ENCODE measurements at regions not wholly inside any gene's neighbourhood (a gene's known extent, or its start where the extent isn't known, plus 50 kb on each side); places are given as distances from the start of the nearest gene placed in this dataset.

DNA sequence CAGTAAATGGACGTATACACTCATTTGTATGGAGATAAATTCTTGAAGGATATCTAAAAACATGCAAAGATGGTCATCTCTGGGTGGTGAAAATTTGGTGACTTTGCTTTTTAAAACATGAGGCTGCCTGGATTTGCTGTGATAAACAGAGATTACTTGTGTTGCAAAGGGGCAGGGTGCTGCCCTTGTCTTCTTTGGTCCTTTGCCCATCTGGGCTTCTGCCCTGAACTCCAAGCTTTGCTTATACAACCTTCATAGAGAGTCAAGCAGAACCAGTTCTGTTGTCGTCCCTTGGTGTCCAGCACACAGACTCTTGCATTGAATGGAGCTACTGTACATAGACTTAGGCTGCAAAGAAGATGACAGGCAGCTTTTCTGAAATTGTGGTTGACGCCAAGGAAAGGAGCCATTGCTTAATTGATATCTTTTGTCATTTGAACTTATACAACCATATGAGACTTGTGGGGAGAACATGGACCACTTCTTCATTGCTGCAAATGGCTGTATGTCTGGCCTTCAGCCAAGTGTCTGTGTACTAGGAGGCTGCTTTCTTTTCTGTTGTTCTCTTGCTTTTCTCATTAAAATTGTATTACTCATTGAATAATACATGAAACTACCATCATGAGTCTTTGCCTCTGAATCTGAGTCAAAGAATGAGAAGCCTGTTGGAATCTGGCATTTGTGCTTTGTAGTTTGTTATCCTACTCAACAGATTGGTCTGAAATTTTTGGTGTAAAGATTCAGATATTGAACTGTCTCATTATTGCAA, 152.5 kb downstream of the DMRT2 start:
- no peak for DNase-seq

GRCh38 chr9:1207686-1208085, 157.5 kb downstream of the DMRT2 start:
- DNase-seq = no peak

DNA sequence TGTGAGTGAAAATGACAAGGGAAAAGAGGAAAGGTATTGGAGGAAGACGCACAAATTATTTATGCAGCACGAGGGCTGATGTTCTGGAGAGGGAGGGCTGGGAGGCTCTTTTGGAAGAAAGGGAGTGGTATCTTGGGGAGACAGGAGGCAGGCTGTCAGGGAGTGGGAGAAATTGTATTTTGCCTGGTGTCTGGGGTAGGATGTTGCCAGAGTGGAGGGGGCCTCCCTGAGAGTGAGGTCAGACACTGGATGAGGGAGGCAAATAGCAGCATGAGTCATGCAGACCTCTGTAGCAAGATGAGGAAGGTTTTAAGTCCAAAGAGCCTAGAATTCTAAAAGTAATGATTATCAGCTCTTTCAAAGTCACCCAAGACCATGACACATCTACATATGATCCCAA, 158.0 kb downstream of the DMRT2 start:
- no peak for DNase-seq

DNA sequence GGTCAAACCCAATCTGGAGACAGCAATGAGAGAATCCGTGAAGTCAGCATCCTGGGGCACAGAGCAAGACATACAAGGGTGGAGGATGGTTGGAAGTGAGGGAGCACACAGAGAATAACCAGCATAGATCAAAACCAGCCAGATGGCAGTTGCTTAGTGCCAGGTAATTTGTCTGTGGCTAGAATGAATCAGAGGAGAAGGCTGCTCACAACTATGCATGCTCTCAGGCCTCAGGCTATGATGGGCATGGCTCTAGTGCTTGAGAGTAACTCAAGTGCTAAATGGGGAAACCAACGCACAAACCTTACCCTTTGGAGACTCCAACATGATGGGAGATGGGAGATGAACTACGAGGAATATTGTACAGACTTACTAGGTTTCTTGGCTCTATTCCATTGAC, 160.8 kb downstream of the DMRT2 start:
- no peak for DNase-seq

DNA sequence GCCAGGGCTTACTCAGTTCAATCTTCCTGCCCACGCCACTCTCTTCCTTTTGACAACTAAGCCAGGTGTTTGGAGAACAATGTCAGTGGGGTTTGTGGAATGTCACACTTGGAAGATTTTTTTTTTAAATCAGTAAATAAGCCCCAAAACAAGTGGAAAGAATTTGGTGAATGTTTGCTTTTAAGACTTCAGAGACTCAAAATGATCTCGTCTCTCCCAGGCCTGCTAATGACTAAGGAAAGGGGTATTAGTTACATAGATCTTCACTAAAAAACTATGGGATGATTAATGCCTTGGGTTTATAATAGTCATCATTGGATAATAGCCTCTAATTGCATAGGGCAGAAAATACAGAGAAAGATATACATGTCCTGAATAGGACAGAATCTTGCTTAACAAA, 166.4 kb downstream of the DMRT2 start:
- no peak for DNase-seq

GRCh38 chr9:1217076-1217475, 166.9 kb downstream of the DMRT2 start:
- DNase-seq = no peak

GRCh38 chr9:1219284-1219683, 169.1 kb downstream of the DMRT2 start:
- DNase-seq = no peak

DNA sequence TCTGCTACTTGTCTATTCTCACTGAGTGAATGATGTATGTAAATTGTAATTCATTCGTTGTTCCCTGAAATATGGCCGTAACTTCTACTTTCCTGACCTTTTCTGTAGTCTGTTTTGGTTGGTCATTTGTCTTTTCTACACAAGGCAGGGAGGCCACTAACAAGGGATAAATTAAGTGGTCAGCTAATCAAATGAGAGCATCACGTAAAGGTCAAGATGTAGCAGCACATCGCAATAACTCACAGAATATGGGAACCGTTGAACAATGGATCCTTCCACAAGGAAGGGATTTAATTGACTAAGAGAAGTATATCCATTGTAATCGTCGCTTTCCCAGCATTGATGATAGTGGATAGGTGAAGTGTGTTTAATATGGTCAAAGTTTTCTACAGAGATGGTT, 171.1 kb downstream of the DMRT2 start:
- DNase-seq = no peak

DNA sequence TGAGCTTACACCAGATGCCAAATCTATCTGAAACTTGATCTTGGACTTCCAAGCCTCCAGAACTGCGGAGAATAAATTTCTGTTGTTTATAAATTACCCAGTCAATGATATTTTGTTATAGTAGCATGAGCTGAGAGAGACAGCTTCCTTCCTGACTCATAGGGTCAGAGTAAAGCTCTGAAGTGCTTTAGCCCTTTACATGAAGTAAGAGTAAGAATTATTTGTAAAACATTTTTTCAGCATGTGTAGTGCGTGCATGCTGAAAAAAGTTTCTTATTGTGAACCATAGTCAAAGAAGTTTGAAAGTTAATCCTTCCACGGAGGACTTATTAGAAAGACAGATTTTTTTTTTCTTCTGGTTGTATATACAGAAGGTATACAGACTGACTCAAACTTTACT, 172.4 kb downstream of the DMRT2 start:
- no peak for DNase-seq

DNA sequence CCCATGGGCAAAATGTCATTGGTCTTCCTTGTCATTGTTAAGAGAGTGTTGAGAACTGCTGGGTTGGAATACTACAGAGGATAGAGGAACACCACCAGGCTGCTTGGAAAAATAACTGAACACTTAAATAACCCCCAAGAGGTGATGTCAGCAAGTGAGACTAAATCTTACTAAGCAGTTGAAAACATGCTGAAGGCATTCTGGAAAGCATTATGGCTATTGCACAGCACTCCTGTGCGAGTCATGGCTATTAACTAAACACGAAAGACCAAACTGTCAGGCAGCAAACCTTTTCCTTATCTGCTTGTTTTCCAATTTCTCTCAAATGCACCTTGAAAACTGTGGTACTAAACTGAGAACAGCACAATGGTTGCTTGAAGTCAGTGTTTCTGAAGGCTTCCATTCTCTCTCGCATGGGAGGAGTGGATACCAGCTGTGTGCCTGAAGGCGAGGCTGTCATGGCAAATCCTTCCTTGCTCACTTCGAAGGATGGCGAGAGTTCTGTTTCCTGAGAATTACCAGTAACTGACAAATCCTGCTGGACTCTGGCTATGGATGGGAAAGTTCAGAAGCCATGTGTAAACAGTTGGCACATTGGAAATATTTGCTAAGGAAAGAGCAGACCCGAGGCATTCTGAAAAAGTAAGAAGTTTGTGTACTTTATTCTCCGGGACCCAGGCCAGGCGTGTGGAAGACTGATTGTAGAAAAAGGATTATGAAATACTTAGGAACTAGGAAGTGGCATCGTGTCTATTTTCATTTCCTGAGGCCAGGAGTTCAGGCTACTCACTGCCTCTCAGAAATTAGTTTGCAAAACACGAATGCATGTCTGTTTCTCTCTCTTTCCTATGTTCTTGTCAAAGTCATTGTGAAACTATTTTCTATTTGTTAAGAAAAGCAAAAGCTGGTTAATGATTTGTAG, 182.1 kb downstream of the DMRT2 start:
- DNase-seq = no peak

DNA sequence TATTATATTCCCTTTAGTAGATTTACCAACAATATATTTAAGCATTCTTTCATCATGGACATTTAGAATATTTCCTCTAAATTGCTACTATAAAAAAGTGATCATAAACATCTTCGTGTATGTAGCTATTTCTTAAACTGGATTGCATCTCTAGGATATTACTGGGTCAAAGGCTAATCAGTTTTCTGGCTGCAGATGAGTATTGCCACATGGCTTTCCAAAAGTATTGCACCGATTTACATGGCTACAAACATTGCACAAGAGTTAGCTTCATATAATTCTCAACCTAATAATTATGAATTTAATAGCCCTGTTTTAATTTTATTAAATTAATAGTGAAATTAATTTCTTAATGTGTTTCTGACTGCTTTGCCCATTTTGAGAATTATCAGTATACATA, 183.4 kb downstream of the DMRT2 start:
- no peak for DNase-seq

DNA sequence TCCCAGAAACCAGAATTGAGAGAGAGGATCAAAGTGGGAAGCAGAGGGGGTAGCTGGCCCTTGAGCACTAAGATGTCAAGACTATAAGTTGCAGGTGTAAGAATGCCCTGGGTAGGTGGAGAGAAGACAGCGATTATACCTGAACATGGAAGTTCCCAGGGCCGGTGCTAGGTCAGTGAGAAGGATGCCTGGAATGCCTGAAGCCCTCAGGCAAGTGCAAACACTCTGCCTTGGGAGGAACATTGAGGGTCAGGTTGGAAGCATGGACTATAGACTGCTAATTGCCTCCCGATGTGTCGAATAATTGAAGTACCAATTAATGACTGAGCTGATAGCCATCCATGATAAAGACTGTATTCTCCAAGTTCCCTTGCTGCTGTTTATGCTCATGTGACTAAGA, 185.5 kb downstream of the DMRT2 start:
- no peak for DNase-seq

- DNase-seq = no peak
Observed at GRCh38 chr9:1236061-1236460, 185.9 kb downstream of the DMRT2 start.

DNA sequence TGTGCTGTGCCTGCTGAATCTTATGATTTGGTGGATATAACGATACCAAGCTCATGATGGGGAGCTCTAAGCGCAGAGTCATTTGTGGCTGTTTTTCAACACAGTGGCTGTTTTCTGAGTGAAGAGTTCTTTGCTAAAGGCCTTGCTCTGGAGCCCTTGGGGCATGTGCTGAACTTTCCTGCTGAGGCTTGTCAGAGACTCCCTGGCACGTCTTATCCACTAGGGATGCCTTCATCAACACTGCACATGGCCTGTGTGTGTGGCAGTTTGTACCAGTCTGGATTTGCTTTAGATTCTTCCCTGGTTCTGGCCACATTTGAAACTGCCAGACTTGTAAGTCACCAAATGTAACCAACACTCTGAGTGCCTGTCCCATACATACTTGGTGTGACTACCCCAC, 188.2 kb downstream of the DMRT2 start:
- no peak for DNase-seq

DNA sequence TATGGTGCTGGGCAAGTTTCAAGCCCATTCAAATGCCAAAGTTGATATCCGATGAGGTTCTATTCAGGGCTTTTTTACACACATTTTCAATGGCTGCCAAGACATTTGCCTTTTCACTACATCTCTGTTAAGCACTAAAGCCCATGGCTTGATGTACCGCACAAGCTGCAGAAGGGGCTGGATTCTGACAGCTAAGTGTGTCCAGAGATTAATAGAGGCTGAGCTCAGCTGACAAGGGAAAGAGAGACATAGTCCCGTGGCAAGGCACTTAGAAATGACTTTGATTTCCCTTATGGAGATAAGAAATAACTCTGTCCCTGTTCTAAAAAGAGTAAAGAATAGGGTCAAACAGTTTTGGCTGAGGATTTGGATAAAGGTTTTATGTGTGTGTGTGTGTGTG, 198.6 kb downstream of the DMRT2 start:
- DNase-seq = no peak

GRCh38 chr9:1253064-1253979, 203.2 kb downstream of the DMRT2 start:
- no peak for DNase-seq

DNA sequence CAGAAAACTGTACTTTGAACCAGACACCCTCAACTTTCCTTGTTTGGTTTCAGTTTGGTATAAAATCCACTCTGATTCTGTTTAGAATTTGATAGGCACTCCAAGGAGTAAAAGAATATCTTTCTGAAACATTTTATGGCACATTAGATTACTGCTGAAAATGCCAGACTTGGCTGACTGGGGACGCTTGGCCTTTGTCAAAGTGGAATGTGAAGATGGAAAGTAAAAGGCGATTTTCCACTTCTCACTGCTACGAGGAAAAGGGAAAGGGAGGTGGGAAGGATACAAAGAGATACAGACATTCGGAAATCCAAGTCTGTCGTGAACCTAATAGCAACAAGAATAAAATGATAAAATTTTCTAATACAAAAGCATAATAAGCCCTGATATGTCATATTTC, 203.9 kb downstream of the DMRT2 start:
- DNase-seq = no peak

GRCh38 chr9:1256178-1256577, 206.0 kb downstream of the DMRT2 start:
- DNase-seq = no peak

DNA sequence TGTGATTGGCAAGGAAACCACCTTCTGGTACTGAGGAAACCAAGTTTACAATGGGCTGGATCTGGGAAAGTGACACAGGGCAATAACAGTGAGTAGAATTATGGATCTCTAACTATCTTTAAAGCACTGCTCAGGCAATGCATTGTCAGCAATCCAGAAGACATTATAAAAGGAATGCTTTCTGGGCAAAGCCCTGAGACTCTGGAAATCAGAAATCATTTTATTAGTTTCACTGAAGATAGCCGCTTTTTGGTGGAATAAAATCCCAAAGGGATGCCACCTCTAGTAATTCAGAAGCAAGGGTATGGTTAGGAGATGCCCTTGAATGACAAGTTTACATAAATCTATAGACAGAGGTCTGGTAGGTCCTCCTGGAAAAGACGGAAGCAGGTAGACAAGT, 211.1 kb downstream of the DMRT2 start:
- no peak for DNase-seq

- DNase-seq = no peak
Observed at GRCh38 chr9:1261879-1262766, 212.0 kb downstream of the DMRT2 start.

DNA sequence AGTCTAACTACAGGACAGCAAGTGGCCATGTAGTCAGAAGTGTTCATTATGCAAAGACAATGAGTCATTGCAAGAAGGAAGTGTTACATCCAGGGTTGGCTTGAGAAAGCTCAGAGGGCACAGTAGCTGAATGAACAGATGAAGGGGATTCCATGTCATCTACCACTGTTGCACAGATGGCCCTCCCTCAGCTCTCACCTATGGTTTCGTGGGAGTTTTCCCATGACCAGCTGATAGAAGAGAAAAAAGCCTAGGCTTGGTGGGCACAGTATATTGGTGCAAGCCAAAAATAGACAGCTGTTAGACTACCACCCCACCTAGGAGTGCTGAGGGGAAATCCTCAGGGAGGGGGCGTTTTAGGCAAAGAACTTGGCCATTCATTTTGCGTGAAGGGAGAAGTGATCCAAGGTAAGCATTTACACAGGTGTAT, 217.0 kb downstream of the DMRT2 start:
- DNase-seq = no peak

DNA sequence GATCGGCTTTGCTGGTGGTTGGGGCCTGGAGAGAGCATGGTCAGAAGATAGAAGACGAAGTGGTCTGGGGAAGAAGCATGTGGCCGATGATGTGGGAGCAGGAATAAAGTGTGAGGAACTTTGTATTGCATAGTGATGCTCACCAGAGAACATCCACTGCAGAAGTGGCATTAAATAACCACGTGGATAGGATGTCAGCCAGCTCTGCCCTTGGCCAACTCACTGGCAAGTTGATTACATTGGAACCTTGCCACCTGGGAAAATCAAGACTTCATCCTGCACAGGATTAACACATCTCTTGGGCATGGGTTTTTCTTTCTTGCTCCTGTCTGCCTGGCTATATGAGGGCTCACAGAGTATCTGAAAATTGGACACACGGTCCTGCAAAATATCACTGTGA, 217.4 kb downstream of the DMRT2 start:
- DNase-seq = no peak
